ENCODE measurements at regions not wholly inside any gene's neighbourhood (a gene's known extent, or its start where the extent isn't known, plus 50 kb on each side); places are given as distances from the start of the nearest gene placed in this dataset.

DNA sequence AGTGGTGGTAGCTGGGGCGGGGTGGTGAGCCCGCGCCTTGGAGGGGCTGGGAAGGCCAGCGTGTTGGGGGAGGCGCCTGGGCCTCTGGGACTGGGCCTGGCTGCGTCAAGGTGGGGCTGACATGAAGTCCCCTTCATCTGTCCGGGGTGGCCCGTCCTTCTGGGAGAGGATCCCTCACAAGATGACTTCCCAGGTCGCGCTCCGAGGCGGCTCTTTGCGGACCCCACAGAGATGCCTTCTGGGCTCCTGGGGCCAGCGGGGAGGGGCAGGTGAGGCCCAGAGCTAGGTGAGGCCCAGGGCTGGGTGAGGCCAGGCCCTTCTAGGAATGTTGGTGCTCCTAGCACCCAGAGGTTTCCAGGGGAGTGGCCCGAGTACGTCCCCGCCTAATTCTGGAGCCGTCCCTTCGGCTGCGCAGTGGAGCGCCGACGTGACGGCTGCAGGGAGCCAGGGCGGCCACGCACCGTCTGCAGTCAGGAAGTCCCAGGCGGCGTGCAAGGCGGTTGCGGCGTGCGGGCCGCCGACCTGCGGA lies 58.2 kb upstream of the NUPR2 start:
- no peak for TF ChIP-seq EZH2 (IDR thresholded peaks at IDR 0.05; ENCODE audit: insufficient read depth, poor library complexity, severe bottlenecking)
- no peak for TF ChIP-seq EZH2phosphoT487 (IDR thresholded peaks at IDR 0.05; ENCODE audit: insufficient read depth, low read depth)

Measured in GM23248 (cell line).